ENCODE measurements at regions not wholly inside any gene's neighbourhood (a gene's known extent, or its start where the extent isn't known, plus 50 kb on each side); places are given as distances from the start of the nearest gene placed in this dataset.

DNA sequence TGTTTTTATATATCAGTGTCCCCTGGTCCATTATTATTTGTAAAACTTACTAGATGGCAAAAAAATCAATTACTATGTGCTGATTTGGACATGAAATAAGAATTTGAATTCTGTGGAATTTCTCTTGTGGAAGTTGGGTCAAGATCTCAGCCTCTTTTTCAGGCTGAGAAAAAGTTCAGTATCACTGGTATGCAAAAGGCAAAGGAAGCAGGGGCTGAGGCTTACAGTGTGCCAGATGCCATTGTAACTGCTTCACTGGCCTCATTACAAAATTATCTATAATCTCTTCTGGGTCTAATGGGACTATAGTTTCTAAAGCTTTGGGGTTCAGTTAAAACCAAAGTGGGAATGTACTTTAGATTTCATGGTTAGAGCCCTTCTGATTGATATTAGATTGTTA is 125.9 kb upstream of the SLC7A14 start:
- H3K9me3 ChIP-seq (ENCODE audit: insufficient read depth, low read depth, low read length) = peaks cover 7% of the 10 kb centered on the region; the same call in 1 of the 2 replicates
- H3K27me3 ChIP-seq (ENCODE audit: insufficient read depth, low read length, poor library complexity, severe bottlenecking) = peaks cover 3% of the 10 kb centered on the region
- TF ChIP-seq, protein P1, sequence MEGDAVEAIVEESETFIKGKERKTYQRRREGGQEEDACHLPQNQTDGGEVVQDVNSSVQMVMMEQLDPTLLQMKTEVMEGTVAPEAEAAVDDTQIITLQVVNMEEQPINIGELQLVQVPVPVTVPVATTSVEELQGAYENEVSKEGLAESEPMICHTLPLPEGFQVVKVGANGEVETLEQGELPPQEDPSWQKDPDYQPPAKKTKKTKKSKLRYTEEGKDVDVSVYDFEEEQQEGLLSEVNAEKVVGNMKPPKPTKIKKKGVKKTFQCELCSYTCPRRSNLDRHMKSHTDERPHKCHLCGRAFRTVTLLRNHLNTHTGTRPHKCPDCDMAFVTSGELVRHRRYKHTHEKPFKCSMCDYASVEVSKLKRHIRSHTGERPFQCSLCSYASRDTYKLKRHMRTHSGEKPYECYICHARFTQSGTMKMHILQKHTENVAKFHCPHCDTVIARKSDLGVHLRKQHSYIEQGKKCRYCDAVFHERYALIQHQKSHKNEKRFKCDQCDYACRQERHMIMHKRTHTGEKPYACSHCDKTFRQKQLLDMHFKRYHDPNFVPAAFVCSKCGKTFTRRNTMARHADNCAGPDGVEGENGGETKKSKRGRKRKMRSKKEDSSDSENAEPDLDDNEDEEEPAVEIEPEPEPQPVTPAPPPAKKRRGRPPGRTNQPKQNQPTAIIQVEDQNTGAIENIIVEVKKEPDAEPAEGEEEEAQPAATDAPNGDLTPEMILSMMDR (conservative IDR thresholded peaks at IDR 0.05; ENCODE audit: low read length) = no peak
- no peak for TF ChIP-seq EZH2phosphoT487 (IDR thresholded peaks at IDR 0.05; ENCODE audit: borderline replicate concordance)

DNA sequence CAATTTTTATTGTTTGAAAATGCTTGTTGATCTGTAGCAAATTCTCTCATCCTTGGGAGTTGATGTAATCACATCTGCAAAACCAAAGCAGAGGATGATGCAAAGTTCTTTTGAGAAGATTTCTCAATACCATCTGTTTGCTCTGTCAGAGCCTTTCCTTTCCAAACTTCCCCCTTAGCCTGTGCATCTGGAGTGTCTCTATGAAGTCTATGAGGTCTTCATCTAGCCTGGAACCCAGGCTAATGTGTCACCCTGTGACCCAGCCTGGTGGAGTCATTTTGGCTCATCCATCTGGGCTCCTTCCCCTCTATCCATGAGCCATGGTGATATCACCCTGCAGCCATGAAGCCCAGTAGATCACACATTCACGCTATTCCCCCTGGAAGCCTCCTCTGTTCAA is 123.2 kb upstream of the SLC7A14 start:
- Histone ChIP-seq H3F3A (ENCODE audit: low read depth) (no peaks in the 10 kb centered on the region), H4K20me1 (ENCODE audit: insufficient read depth, low read length, poor library complexity, severe bottlenecking) (no peaks in the 10 kb centered on the region), H3K4me3 (ENCODE audit: low read length, poor library complexity, severe bottlenecking) (no peak overlapping the region), H3K9me2 (replicated peaks; ENCODE audit: low read depth, low read length) (no peaks in the 10 kb centered on the region), H3K79me2 (ENCODE audit: insufficient read depth, low read length) (no peaks in the 10 kb centered on the region), H2AFZ (ENCODE audit: low read length) (no peak overlapping the region), H3K9ac (ENCODE audit: low read depth, low read length, poor library complexity, severe bottlenecking) (no peak overlapping the region), H3K36me3 (ENCODE audit: insufficient read depth, low read length) (no peaks in the 10 kb centered on the region), H3K4me2 (ENCODE audit: low read depth, low read length, poor library complexity, severe bottlenecking) (no peak overlapping the region), H3K9me3 (ENCODE audit: insufficient read depth, low read depth, low read length) (peaks cover 7% of the 10 kb centered on the region; the same call in 1 of the 2 replicates), H3K4me1 (ENCODE audit: insufficient read depth, low read length, poor library complexity, severe bottlenecking) (no peaks in the 10 kb centered on the region), H3K27me3 (ENCODE audit: insufficient read depth, low read length, poor library complexity, severe bottlenecking) (peaks cover 3% of the 10 kb centered on the region)
- TF ChIP-seq, protein P1 (conservative IDR thresholded peaks at IDR 0.05; ENCODE audit: low read length) = no peak
- no peak for TF ChIP-seq EZH2phosphoT487 (IDR thresholded peaks at IDR 0.05; ENCODE audit: borderline replicate concordance)

More for the DNA sequence above, 125.9 kb upstream of the SLC7A14 start:
- no peak overlapping the region for H3K4me3 ChIP-seq (ENCODE audit: low read length, poor library complexity, severe bottlenecking)
- no peak overlapping the region for H2AFZ ChIP-seq (ENCODE audit: low read length)
- H3K9me2 ChIP-seq (replicated peaks; ENCODE audit: low read depth, low read length) = no peaks in the 10 kb centered on the region
- no peaks in the 10 kb centered on the region for H3F3A ChIP-seq (ENCODE audit: low read depth)
- H4K20me1 ChIP-seq (ENCODE audit: insufficient read depth, low read length, poor library complexity, severe bottlenecking) = no peaks in the 10 kb centered on the region
- H3K79me2 ChIP-seq (ENCODE audit: insufficient read depth, low read length) = no peaks in the 10 kb centered on the region
- no peaks in the 10 kb centered on the region for H3K4me1 ChIP-seq (ENCODE audit: insufficient read depth, low read length, poor library complexity, severe bottlenecking)
- no peak overlapping the region for H3K9ac ChIP-seq (ENCODE audit: low read depth, low read length, poor library complexity, severe bottlenecking)
- H3K4me2 ChIP-seq (ENCODE audit: low read depth, low read length, poor library complexity, severe bottlenecking) = no peak overlapping the region
- H3K36me3 ChIP-seq (ENCODE audit: insufficient read depth, low read length) = no peaks in the 10 kb centered on the region

DNA sequence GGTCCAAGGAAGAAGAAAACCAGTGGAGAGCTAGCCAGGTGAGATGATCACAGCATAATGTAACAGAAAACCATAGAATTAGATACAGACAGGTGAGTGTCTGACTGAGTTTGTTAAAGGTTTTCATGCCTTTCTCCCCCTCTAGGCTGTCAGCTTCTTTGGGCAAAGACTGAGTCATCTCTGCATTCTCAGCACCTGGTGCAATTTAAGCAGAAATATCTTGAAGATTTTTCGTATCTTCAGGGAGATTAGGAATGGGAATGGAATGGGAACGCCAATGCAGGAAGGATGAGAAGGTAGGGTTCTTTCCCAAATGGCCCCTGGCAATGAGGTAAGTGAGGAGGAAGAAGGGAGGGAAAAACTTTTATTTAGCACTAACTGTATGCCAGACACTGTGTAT is 122.0 kb upstream of the SLC7A14 start:
- Histone ChIP-seq H3K27me3 (ENCODE audit: insufficient read depth, low read length, poor library complexity, severe bottlenecking) (peaks cover 3% of the 10 kb centered on the region), H3F3A (ENCODE audit: low read depth) (no peaks in the 10 kb centered on the region), H2AFZ (ENCODE audit: low read length) (no peak overlapping the region), H3K36me3 (ENCODE audit: insufficient read depth, low read length) (no peaks in the 10 kb centered on the region), H3K9ac (ENCODE audit: low read depth, low read length, poor library complexity, severe bottlenecking) (no peak overlapping the region), H3K4me3 (ENCODE audit: low read length, poor library complexity, severe bottlenecking) (no peak overlapping the region), H3K4me2 (ENCODE audit: low read depth, low read length, poor library complexity, severe bottlenecking) (no peak overlapping the region), H3K9me3 (ENCODE audit: insufficient read depth, low read depth, low read length) (peaks cover 7% of the 10 kb centered on the region; the same call in 1 of the 2 replicates), H3K9me2 (replicated peaks; ENCODE audit: low read depth, low read length) (no peaks in the 10 kb centered on the region), H3K4me1 (ENCODE audit: insufficient read depth, low read length, poor library complexity, severe bottlenecking) (no peaks in the 10 kb centered on the region), H3K79me2 (ENCODE audit: insufficient read depth, low read length) (no peaks in the 10 kb centered on the region), H4K20me1 (ENCODE audit: insufficient read depth, low read length, poor library complexity, severe bottlenecking) (no peaks in the 10 kb centered on the region)
- TF ChIP-seq, protein P1 (conservative IDR thresholded peaks at IDR 0.05; ENCODE audit: low read length) = no peak
- no peak for TF ChIP-seq EZH2phosphoT487 (IDR thresholded peaks at IDR 0.05; ENCODE audit: borderline replicate concordance)
